Keratinocyte (primary cell): ENCODE measurements at regions not wholly inside any gene's neighbourhood (a gene's known extent, or its start where the extent isn't known, plus 50 kb on each side); places are given as distances from the start of the nearest gene placed in this dataset.

ENCODE experiments used
- CTCF ChIP-seq, 3 experiments: IDR thresholded peaks in 1 of 3; conservative IDR thresholded peaks in 1 of 3; optimal IDR thresholded peaks in 1 of 3; 2 replicates in 2 of 3; 3 replicates in 1 of 3; pipeline versions ENCODE3 to v1.5.1; 2011; ENCODE audit warnings: low read length in 3 of 3, mild to moderate bottlenecking in 3 of 3, moderate library complexity in 2 of 3, control low read depth in 1 of 3, inconsistent platforms in 1 of 3; ENCODE audit not compliant: insufficient read depth in 2 of 3; ENCODE audit errors: extremely low read depth in 1 of 3
- EZH2 ChIP-seq: IDR thresholded peaks from one replicate; pipeline ENCODE4 v1.6.1; 2012; ENCODE audit warnings: inconsistent platforms, mild to moderate bottlenecking, low read length, moderate library complexity

DNA sequence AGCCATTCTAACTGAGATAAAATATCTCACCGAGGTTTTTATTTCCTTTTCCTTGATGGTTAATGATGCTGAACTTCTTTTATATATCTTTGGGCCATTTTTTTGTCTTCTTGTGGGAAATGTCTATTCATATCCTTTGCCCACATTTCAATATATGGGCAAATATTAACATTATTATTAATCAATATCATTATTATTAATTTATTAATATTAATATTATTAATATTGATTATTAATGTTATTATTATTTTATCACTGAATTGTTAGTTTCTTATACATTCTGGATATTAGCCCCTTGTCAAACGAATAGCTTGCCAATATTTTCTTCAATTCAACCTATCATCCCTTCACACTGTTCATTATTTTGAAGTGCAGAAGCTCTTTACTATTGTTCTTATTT, 2203.6 kb downstream of the PCDH9 start:
- TF ChIP-seq CTCF (optimal IDR thresholded peaks at IDR 0.05 in 1 of 3, IDR thresholded peaks at IDR 0.05 in 1 of 3, conservative IDR thresholded peaks at IDR 0.05 in 1 of 3; ENCODE audit: extremely low read depth in 1 of 3, insufficient read depth in 2 of 3, low read length in 3 of 3) (no peak), EZH2 (no peak)
